NCI-H1092 treated with DMSO at 0.1 percent for 48 hours (cell line): ENCODE measurements at regions not wholly inside any gene's neighbourhood (a gene's known extent, or its start where the extent isn't known, plus 50 kb on each side); places are given as distances from the start of the nearest gene placed in this dataset.
A peak's percentile ranks its signal among the peaks of the same experiment; 100 is the strongest.

Experiments
- DNase-seq: peaks from one replicate; lab custom pipeline; 2025; lab: John Stamatoyannopoulos, UW

DNA sequence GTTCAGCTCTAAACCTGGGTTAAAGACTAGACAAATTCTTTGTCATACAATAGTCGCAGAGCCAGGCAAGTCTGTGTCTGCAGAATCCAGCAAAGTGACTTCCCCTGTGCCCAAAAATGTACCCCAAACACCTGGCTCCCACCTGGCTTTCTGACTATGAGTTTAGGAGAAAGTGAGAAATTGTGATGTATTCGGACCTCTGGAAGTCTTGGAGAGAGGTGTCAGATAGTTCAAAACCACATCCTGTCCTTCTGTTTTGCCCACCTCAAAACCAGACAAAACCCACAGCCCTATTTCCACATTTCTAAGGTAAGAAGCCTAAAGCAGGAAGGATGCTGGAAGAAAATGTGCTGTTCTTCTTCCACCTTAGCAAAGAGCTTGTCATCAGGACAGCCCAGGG lies 63.8 kb upstream of the CLMP start:
- no peak for DNase-seq

DNA sequence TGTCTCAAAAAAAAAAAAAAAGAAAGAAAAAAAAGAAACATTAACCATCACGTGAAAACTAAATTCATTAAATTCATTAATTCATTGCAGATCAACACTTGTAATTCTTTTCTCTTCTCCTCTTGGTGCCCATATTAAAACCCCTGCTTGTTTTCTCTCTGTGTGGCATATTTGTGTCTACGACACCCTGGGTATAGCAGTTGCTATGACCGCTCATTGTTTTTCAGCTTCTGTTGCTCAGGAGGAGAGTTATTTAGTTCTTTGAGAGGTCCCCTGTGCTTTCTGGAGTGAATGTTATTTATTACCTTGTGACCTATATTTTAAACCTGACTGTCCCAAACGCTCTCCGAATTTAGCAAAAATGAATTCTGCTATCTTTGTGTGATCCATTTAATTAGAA lies 62.3 kb upstream of the CLMP start:
- no peak for DNase-seq

DNA sequence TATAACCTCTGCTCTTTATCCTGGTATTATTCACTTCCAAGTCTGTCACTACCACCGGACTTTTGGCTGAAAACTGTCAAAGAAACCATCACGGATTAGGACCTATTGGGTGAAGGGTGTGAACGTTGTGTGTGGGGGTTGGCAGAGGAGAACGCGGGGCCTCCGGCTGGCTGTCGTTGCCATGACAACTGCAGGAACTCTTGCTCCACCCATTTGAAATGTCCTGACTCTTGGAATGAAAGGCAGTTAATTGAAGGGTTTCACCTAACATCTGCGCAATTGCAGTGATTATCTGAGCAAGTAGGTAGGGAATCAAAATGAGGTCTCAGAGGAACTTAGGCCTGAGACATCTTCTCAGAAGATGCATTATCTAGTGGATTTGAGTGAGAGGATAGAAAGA lies 60.9 kb upstream of the CLMP start:
- no peak for DNase-seq

DNA sequence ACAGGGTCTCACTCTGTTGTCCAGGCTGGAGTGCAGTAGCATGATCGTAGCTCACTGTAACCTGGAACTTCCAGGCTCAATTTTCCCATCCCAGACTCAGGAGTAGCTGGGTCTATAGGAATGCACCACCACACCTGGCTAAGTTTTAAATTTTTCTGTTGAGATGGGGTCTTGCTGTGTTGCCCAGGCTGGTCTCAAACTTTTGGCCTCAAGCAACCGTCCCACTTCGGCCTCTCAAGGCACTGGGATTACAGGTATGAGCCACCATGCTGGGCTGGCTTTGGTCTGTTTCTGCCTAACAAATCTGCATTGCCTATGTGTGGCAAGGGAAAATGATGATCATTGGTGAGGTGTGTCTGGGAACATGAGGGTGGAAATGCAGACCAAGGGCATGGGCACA lies 59.3 kb upstream of the CLMP start:
- DNase-seq, result no peak

DNA sequence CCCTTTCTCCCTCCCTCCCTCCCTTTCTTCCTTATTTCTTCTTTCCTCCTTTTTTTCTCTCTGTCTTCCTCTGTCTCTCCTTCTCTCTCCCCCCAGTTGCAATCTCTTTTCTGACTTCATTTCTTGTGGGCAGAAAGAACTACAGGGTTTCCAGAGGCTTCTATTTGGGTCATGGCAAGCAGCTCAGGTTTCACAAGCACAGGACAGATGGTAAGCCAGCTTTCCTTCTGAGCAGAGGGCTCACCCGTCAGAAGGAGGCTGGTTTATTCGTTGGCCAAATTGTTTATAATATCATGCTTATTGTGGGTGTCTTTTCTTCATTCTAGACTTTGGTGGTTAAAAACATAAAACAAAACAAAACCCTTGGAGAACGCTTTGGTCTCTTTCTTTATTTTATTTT lies 58.9 kb upstream of the CLMP start:
- no peak for DNase-seq

DNA sequence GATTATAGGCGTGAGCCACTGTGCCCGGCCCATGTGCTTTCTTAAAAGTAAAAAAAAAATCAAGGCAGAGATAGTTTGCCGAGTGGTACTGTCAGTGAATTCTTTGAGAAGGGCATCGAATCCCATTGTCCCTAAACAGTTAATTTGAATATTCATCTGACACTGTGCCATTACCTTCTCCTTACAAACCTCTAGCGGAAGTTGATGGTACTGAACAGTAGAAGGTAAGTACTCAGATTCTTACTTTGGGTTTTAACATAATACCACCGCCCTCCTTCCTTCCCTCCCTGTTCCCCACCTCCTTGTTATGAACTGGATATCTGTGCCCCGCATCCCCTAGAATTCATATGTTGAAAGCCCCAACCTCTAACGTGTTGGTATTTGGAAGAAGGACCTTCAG lies 58.2 kb upstream of the CLMP start:
- no peak for DNase-seq

DNA sequence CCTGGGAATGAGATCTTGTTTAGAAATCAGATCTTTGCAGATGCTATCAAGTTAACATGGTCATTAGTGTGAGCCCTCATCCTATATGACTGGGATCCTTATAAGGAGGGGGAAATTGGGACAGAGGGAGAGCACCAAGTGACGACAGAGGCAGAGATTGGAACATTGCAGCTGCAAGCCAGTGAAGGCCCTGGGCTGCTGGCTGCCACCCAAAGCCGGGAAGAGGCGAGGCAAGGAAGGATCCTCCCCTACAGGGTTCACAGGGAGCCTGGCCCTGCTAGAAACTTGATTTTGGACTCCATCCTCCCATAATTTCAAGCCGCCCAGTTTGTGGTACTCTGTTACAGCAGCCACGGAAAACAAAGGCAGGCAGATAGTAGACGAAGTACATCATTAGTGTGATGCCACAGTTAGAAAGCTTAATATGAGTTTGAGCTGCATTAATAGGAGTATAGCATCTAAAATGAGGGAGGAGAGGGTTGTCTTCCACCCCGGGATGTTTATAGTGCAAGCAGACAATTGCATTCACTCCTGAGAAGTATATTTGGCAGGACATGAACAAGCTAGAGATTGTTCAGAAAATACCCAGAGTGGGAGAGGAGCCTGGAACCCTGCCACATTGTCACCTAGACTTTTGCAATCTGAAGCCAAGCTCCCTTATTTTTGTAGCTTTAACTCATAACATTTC lies 56.8 kb upstream of the CLMP start:
- no peak for DNase-seq

DNA sequence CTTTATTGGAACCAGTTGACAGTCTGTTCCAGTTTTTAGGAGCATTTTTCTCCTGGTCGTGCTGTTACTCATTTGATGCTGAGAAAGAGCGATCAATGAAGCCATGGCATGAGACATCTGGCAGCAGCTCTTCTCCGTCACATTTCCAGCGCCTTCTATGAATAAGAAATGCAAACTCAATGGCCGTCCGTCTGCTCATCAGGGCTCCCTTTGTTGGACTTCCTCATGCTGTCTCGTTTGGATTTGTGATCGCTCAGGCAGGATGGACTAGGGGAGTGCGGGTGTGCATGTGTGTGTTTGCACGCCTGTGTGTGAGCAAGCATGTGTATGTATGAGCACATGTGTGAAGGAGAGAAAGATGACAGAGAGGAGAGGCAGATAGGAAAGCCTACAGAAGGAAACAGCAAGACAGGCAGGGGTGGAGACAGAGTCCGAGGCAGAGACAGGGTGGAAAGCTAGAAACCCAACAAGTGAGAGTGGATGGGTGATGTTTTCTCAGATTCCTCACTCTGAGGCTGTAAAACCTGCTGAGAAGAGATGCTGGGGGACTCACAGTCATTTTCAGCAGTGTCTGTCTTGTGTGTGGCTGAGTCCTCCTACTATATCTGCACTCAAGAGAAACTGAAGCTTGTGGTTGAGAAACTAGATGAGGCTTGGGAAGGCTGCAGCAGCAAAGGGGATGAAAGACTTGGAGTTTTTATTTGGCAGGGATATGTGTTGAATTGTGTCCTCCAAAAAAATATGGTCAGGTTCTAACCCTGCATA lies 56.0 kb upstream of the CLMP start:
- no peak for DNase-seq

DNA sequence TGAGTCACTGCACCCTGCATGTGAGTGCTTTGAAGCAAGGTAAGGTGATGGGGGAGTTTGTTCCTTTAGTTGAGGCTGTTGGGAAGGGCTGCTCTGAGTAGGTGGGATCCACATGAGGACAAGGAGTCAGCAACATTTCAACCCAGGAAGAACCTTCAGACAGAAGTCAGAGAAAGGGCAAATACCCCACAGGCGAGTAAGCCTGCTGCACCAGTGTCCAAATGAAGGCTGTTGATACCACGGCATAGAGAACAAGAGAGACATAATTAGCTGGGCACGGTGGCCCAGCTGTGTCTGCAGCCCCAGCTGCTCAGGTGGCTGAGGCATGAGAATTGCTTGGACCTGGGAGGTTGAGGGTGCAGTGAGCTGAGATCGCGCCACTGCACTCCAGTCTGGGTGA lies 54.3 kb upstream of the CLMP start:
- DNase-seq, result no peak

DNA sequence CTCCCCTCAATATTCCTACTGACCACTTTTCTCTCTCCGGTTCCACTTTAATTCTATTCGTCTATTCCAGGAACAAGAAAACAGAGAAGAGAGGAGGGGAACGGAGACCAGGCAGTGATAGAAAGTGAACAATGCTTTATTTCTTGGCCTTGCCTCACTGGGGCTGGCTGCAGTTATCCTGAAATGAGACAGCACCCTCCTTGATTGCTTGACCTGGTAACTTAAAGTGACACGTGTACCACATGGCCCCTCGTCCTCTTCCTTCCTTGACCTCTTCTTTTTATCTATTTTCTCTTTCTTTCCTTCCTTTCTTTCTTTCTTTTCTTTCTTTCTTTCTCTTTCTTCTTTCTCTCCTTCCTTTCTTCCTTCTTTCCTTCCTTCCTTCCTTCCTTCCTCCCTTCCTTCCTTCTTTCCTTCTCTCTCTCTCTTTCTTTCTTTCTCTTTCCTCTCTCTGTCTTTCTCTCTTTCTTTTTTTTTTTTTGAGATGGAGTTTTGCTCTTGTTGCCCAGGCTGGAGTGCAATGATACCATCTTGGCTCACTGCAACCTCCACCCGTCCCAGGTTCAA lies 52.8 kb upstream of the CLMP start:
- DNase-seq, result no peak

DNA sequence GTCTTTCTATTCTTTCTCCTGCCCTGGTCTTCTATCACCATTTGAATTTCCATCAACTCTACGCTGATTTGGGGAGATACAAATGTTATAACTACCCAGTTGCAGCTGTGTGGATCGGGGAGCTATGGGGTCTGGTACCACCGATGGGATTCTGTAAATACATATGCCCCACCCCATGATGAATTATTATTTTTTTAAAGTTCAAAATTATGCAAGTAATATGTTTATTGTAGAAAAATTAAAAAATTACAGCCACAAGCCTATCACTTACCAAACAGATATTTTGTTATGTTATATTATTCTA lies 52.4 kb upstream of the CLMP start:
- DNase-seq, result no peak

DNA sequence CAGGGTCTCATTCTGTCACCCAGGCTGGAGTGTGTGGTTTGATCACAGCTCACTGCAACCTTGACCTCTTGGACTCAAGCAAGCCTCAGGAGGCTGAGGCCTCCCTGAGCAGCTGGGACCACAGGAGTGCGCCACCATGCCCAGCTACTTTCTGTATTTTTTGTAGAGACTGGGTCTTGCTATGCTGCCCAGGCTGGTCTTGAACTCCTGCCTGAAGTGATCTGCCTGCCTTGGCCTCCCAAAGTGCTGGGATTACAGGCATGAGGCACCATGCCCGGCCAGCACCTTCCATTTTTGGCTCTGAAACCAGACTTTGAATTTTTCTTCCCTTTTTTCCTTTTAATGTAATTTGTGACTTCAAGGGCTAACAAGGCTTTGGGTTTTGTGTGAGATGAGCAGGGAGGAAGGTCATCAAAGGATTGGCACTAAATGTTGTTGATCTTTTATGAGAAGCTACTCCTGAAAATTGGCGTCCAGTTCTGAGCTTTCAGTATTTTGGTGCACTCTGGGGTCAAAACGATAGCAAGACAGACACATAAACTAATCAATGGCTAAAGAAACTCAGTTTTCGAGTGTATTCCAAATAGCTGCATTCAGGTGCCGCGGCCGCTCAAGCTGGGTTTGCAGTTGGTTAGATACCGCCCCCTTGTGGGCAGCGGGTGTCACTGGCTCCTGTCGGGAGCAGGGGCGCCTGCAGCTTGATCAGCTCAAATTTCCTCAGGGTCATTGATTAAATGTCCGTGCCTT lies 51.9 kb upstream of the CLMP start:
- peak; percentile 82 for DNase-seq

DNA sequence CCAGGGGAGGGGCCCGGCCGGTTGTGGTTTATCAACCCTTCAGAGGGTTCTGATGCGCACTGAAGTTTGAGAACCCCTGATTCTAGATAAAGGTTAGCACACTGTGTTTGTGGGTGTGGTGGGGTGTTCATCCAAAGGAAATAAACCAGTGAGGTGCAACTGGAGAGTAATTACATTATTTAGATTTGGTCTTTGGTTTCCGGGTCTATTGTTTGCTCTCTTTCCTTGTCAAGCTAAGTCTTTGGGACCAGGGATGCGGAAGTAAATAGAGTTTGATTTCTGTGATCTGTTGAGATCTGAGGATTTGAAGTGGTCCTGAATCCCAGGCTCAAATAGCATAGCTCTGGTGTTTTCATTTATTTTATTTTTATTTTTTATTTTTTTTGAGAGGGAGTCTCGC lies 50.5 kb upstream of the CLMP start:
- DNase-seq, result no peak
